Keratinocyte (primary cell): ENCODE measurements at regions not wholly inside any gene's neighbourhood (a gene's known extent, or its start where the extent isn't known, plus 50 kb on each side); places are given as distances from the start of the nearest gene placed in this dataset.

ENCODE experiments used
- CTCF ChIP-seq, 3 experiments: IDR thresholded peaks in 1 of 3; conservative IDR thresholded peaks in 1 of 3; optimal IDR thresholded peaks in 1 of 3; 2 replicates in 2 of 3; 3 replicates in 1 of 3; pipeline versions ENCODE3 to v1.5.1; 2011; ENCODE audit warnings: low read length in 3 of 3, mild to moderate bottlenecking in 3 of 3, moderate library complexity in 2 of 3, control low read depth in 1 of 3, inconsistent platforms in 1 of 3; ENCODE audit not compliant: insufficient read depth in 2 of 3; ENCODE audit errors: extremely low read depth in 1 of 3
- EZH2 ChIP-seq: IDR thresholded peaks from one replicate; pipeline ENCODE4 v1.6.1; 2012; ENCODE audit warnings: inconsistent platforms, mild to moderate bottlenecking, low read length, moderate library complexity

GRCh38 chr14:51308866-51309265 lies 68.8 kb downstream of the TMX1 start:
- no peak for TF ChIP-seq CTCF (optimal IDR thresholded peaks at IDR 0.05 in 1 of 3, IDR thresholded peaks at IDR 0.05 in 1 of 3, conservative IDR thresholded peaks at IDR 0.05 in 1 of 3; ENCODE audit: extremely low read depth in 1 of 3, insufficient read depth in 2 of 3, low read length in 3 of 3)
- TF ChIP-seq EZH2, result no peak
